HG02884 (cell line): ENCODE measurements at regions not wholly inside any gene's neighbourhood (a gene's known extent, or its start where the extent isn't known, plus 50 kb on each side); places are given as distances from the start of the nearest gene placed in this dataset.

Source experiments
- ATAC-seq: cut with Tn5 transposase; IDR thresholded peaks from one replicate; pipeline ENCODE4 v1.9.1; 2021; ENCODE audit warnings: mild to moderate bottlenecking, moderate library complexity; ENCODE audit not compliant: unreplicated experiment

DNA sequence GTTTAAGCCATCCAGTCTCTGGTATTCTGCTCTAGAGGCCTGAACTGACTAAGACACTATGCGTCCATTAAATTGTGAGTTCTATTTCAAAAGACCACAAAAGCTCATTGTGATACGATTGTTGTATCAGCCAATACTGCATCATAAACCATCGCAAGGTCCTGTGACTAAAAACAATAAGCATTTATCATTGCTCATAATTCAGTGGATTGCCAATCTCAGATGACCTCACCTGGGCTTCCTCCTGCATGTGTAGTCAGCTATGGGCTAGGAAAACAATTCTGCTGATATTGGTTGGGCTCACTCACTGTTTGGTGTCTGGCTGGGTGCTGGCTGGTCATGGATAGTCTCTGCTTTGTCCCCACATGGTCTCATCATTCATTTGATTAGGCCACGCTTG is 592.7 kb upstream of the BTBD3 start:
- no peak for ATAC-seq

DNA sequence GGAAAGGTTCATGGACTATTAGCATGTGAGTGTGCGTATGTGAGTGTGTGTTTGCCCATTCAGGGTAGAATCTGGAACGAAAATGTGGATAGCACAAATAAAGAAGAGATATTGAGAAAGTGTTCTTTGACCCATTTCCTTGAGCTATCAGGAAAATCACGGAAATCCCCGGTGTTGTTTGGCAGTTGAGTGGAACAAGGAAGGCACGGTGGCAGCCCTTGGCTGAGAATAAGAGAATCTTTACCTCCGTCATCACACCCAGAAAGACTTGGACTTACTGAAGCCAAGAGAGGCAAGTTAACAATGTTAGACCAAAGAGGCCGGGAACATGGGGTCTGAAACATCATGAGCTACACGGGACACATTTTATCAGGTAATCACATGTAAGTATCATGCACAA is 588.9 kb upstream of the BTBD3 start:
- ATAC-seq = no peak

DNA sequence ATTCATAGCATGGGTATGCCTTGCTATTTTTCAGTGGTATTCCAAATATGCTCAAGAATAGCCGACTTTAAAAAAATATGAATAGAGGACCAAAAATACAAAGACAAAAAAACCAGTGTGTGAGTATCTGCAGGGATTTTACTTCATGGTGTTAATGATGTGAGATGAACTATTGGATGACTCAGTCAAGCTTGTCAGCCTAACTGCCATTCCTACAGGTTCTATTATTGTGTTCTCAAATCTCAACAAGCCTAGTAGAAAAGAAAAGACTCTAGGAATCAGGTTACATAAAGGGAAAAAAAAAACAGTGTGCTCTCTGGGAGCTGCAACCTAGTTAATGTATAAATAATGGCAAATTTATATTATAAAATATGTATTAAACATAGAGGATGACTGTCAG is 588.4 kb upstream of the BTBD3 start:
- no peak for ATAC-seq

DNA sequence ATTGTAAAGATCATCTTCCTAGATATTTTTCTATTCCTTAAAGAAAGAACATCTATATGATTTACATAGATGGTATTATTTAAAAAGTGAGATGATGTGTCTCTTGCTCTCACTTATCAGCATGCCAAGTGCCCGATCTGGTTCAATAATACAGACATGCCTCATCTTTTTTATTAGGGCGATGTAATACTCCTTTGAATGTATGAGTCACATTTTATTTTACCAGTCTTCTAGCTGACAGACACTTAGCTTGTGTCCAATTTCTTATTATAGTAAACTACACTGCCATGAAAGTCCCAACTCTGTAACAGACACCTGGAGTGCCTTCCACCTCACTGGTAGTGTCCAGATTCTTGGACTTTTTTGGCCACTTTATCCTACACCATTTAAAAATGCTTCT is 586.6 kb upstream of the BTBD3 start:
- no peak for ATAC-seq

DNA sequence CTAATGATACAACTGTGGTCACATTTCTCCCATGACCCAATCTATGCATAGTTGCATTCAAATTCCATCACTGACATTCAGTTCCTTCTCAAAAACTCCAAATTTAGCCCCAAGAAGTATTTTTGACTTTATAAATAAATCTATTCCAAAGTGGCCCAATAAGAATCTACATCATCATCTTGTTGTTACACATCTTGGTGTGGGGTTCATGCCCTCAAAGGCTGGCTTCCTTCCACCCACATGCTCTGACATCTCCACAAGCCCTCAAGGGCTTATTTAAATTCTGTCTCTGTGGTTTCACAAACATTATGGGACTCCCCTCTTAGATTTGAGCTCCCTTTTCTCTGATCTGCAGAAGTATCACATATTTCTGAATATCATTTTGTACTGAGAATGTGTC is 585.3 kb upstream of the BTBD3 start:
- ATAC-seq = no peak

DNA sequence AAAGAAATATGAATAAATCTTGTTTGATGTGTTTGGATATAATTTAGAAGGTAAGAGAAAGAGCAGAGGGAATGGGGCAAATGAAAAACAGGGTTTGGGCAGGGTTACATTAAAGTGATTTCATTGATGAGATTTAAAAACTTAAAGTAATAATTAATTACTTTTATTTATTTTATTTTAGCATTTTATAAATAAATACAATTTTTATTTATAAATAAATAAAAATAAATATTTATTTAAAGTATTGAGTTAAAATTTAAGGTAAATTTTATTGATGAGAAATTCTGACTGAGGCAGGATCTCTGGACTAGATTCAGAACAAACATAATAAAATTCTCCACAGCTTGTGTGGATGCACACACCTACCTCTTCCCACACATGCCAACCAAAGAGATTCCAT is 584.1 kb upstream of the BTBD3 start:
- no peak for ATAC-seq

DNA sequence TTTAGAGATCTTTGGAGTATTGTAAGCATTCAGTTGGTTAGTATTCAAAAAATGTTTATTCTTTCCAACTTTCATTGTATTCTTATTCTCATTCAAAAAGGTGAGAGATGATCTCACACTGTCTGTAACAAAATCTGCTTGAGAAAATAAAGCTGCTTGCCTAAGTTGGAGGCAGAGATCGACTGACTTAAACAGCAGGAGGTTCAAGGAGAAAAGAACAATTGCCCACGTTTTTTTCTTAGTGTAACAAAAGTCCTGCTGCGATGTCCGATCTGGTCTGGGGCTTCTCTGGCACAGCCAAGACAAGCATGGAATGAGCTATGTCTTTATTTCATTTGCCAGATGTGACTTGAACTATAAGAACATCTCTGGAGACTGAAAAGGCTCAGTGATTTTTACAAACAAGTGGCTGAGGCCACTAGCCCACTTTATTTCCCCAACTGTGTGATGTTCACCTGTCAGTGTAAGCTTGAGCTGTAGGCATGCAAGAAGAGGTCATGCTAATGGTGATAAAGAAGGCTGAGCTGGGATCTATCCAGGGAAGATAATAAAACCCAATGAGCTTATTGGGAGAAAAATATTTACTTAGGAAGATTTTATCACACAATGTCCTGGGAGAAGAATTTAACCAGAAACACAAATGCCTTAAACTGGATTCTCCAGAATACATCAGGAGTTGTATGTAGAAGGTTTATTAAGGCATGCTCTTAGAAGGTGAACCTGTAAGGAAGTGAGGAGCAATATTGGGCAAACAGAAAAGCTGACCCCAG is 580.1 kb upstream of the BTBD3 start:
- ATAC-seq = no peak

DNA sequence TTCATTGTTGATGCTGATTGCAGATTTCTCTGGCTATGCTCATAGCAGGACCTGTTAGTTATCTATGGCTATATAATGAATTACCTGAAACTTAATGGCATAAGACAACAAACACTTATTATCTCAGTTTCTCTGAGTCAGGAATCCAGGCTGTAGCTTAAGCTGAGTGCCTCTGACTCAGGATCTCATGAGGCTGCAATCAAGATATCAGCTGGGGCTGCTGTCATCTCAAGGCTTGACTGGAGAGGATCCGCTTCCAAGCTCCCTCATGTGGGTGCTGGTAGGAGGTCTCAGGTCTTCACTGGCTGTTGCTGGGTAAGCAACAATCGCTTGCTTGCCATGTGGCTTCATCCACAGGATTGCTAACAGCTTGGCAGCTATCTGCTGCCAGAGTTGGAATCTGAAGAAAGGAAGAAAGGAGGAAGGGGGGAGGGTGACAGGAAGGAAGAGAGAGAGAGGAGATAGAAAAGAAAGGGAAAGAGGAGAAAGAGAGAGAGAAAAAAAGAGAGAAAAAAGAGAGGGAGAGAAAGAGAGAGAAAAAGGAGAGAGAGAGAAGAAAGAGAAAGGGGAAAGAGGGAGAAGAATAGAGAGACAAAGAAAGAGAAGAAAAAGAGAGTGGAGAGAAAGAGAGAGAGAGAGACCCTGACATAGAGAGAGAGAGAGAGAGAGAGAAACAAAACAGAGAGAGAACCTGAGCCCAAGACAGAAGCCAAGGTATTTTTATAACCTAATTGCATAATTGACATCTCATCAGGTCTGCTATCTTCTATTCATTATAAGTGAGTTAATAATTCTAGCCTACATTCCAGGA is 579.0 kb upstream of the BTBD3 start:
- no peak for ATAC-seq

DNA sequence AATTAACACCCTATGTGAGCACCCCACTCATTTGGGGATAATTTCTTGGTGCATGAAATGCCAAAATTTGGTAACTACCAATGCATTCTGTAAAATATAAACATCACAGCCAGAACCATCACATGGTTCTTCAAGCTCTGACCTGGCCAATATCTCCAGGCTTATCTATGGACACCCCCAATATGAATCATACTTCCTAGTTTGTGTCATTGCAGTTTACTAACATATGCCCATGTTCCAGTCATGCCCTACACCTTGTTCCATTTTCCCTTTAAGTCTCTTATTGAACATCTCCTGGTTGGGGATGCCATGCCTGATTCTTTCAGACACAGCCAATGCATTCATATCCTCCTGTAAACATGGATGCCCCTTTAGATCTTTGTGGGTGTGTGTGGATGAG is 572.8 kb upstream of the BTBD3 start:
- no peak for ATAC-seq

DNA sequence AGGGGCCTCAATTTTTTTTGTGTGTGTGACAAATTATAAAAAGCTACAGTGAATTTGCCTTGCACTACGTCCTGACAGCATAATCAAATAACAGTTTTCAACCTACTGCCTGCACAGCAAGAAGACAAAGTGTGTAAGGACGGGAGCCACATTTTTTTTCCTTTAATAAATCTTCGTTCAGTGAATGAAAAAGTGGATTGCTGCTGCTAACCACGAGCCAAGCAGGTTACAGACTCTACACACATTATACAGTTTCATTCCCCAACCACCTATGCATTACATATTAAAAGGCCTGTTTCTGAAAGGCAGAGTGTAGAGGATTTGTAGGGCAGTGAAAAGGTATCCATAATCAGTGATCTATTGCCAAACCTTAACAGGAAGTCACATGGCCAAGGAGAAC is 570.0 kb upstream of the BTBD3 start:
- ATAC-seq = no peak

DNA sequence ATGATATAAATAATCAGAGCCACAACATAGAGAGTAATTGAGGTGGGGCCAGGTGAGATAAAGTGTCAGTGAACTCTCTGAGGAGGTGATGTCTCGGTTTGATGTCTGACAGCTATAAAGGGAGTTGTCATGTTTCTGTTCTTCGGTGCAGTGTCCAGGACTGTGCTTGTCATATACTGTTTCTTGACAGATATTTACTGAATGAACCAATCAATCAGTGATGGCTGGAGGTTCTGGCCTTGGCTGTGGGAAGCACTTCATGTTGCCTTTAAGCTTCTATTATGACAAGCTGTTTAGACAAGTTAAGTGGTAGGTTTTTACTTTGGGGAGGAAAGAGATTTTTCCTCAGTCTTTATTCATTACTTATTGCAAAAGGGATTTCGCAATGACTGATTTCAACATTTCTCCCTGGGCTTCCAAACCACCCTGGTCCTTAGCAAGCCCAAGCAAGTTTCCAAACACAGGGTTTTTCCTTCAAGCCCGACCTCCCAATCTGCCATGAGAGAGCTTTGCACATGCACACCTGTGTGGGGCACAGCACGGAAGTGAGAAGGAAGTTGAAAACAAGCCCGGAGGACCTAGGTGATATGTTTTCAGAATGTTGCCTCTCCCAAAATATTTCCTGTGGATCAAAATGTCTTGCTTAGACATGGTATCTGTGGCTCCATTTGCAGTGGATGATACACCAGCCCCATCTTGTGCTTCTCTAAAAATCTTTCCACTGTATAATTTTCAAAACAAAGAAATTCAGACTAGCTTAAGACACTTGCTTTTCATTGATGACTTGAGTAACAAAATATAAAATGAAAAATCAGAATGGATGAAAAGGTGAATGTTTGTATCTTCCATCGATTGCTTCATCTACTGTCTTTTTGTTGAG is 567.3 kb upstream of the BTBD3 start:
- no peak for ATAC-seq

DNA sequence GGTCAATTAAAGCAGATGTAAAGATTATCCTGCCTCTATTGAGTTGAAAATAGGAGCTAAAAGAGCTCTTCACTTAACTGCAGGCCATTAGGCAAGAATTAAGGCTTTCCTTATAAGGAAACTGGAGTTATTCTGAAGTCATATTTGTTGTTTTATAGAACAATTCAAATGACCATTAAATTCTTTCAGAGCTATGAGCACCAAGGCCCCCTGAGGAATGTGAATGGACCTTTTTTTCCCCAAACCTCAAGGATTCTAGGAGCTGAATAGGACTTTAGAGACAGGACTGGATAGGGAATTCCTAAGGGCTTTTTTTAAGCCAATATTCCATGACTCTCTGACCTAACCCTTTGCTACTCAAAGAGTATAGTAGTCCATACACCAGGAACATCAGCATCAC is 565.7 kb upstream of the BTBD3 start:
- ATAC-seq = no peak

DNA sequence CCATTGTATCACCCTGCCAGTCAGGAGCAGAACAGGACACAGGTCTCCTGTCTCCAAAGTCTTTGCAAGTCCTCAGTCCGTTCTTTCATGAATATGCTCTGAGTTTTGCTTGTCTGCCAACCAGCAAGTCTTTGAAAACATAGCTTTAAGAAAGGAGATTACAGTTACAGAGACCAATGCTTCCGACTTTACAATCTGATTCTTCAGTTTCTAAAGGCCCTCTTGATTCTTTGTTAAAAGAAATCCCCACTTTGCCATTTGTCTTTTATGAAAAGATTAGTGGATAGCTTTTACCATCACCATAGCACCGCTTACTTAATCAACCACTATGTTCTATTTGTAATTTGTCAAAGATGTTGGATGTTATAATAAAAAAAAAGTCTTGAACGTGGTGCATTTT is 562.8 kb upstream of the BTBD3 start:
- no peak for ATAC-seq

DNA sequence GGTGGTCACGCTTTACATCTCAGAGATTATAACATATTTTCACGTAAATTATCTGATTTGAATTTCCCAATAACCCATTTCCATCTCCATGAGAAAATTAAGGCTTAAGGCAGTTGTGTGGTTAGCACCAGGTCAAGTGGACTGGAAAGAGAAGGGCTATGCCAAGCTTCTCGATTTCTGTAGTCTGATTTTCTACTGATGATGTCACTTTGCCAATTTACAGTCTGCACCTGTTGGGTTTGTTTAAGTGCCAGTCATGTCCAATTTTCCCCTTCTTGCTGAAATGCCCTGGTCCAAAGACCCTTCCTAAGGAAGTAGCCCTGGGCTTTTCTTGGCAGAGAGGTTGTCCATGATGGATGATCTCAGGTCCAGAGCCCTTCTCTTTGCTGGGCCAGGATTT is 562.3 kb upstream of the BTBD3 start:
- ATAC-seq = no peak

DNA sequence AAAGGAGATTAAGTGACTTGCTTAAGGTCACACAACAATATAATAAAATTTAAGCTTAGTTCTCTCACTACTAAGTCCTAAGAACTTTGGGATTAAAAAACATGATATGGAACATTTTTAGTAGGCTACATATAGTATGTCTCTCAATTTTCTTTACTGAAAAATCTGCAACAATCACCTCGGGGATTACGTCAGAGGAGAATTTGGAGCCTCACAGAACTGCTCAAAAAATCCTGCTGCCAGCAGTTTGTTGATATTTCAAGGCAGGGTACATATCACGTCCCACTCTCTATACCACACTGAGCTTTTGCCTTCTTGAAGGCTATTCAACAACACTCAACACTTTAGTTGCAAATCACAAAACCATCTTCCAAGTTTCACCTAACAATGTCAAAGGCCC is 561.6 kb upstream of the BTBD3 start:
- no peak for ATAC-seq

DNA sequence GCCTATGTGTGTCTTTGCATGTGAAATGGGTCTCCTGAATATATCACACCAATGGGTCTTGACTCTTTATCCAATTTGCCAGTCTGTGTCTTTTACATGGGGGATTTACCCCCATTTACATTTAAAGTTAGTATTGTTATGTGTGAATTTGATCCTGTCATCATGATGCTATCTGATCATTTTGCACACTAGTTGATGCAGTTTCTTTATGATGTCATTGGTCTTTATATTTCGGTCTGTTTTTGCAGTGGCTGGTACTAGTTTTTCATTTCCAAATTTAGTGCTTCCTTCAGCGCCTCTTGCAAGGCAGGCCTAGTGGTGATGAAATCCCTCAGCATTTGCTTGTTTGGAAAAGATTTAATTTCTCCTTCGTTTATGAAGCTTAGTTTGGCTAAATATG is 555.2 kb upstream of the BTBD3 start:
- no peak for ATAC-seq

DNA sequence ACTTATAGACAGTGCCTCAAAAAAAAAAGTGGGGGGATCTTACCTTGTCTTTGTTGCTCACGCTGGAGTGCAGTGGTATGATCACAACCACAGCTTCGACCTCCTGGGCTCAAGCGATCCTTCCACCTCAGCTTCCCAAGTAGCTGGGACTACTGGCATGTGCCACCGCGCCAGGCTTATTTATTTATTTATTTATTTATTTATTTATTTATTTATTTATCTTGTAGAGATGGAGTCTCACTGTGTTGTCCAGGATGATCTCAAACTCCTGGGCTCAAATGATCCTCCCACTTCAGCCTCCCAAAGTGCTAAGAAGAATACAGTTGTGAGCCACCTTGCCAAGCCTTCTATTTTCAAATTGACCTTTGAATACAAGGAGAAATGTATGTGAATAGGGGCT is 553.0 kb upstream of the BTBD3 start:
- ATAC-seq = no peak

DNA sequence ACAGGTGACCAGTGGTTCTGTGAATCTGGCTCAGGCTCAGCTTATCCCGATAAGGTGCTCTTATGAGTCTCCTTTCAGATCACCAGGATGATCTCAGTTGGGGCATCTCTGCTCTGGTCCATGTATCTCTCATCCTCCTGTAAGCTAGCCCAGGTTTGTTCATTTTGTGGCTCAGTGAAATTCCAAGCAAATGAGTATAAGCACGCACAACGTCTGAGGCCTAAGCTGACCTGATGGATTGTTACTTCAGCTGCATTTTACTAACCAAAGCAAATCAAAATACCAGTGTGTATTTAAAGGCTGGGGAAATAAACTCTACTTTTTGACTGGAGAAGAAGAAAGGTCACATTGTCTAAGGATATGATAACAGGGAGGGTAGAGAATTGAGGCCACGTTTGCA is 551.0 kb upstream of the BTBD3 start:
- no peak for ATAC-seq

DNA sequence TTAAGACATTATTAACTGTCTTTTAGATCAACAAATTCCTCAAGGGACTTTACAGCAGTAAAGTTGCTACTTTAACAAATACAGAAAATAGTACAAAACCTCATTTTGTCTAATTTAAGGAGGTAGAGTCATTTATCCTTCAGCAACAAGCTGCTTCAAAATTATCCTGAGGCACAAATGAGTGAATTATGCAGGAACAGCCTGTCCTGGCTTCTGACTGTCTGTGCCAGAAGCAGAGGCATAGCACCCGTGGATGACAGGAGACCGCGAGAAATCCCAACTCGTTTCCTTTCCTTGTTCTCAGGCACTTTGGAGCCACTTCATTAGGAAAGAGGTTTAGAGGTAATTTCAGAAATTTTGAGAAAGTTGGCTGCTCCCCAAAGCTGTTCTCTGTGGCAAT is 549.2 kb upstream of the BTBD3 start:
- no peak for ATAC-seq

DNA sequence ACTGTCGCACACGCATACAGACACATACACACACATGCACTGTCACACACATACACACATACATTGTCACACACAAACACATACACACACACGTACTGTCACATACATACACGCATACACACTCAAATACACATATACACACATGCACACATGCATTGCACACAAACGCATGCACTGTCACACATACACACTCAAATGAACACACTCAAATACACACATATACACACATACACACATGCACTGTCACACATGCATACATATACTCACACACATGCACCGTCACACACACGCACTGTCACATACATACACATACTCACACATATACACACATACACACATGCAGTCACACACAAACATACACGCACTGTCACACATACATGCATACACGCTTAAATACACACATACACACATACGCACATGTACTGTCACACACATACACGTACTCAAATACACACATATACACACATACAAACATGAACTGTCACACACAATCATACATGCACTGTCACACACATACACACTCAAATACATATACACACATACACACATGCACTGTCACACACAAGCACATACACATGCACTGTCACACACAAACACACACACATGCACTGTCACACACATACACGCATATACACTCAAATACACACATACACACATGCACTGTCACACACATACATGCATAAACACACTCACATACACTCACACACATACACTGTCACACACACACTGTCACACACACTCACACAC is 548.6 kb upstream of the BTBD3 start:
- ATAC-seq = no peak

DNA sequence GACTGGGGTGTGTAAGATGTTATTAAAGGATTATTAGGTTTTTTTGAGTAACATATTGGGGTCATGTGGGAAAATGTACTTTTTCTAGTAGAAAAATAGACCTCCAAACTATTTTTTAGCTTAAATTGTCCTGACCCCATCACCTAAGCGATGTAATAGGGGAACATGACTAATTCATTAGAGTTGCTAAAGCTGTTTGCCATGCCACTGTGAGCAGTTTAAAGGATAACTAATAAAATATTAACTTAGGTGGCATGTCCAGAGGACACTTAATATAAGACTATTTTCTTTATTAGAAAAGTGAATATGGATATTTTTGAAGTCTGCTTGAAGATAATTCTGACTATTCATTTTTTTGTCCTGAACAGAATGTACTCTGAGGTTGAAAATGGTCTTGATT is 545.9 kb upstream of the BTBD3 start:
- no peak for ATAC-seq
